HUES48 (cell line): ENCODE measurements at regions not wholly inside any gene's neighbourhood (a gene's known extent, or its start where the extent isn't known, plus 50 kb on each side); places are given as distances from the start of the nearest gene placed in this dataset.
"Not testable (repeated sequence)": the region's sequence is repeated elsewhere in the genome, so short reads cannot be mapped to it uniquely, and the experiment has no call there.

Experiments
- H3K27ac ChIP-seq: one replicate; pipeline ENCODE4 v1.7.0; 2013; ENCODE audit warnings: low read depth, low read length, inconsistent platforms
- H3K27me3 ChIP-seq: 2 replicates; pipeline ENCODE4 v1.6.1; 2013; ENCODE audit warnings: mild to moderate bottlenecking, low read length; ENCODE audit not compliant: control insufficient read depth, insufficient read depth
- H3K36me3 ChIP-seq: 2 replicates; pipeline ENCODE4 v1.6.1; 2013; ENCODE audit warnings: low read length; ENCODE audit not compliant: control insufficient read depth, insufficient read depth
- H3K4me1 ChIP-seq: 2 replicates; pipeline ENCODE4 v1.6.1; 2013; ENCODE audit warnings: mild to moderate bottlenecking, low read length; ENCODE audit not compliant: control insufficient read depth, insufficient read depth
- H3K4me3 ChIP-seq: 2 replicates; pipeline ENCODE4 v1.5.1; 2013; ENCODE audit warnings: mild to moderate bottlenecking, low read depth, low read length
- H3K9ac ChIP-seq: 2 replicates; pipeline ENCODE4 v1.6.1; 2013; ENCODE audit warnings: mild to moderate bottlenecking, low read depth, low read length, moderate library complexity
- H3K9me3 ChIP-seq: 2 replicates; pipeline ENCODE4 v1.6.1; 2013; ENCODE audit warnings: low read length; ENCODE audit not compliant: control insufficient read depth, insufficient read depth

GRCh38 chr18:68181956-68182355 lies 533.0 kb downstream of the TMX3 start:
- no peak overlapping the region for H3K27ac ChIP-seq
- no peaks in the 10 kb centered on the region; the same call in 1 of the 2 replicates for H3K4me1 ChIP-seq
- no peak overlapping the region for H3K9ac ChIP-seq
- H3K4me3 ChIP-seq: no peak overlapping the region
- no peaks in the 10 kb centered on the region for H3K9me3 ChIP-seq
- H3K27me3 ChIP-seq: no peaks in the 10 kb centered on the region
- no peaks in the 10 kb centered on the region for H3K36me3 ChIP-seq

DNA sequence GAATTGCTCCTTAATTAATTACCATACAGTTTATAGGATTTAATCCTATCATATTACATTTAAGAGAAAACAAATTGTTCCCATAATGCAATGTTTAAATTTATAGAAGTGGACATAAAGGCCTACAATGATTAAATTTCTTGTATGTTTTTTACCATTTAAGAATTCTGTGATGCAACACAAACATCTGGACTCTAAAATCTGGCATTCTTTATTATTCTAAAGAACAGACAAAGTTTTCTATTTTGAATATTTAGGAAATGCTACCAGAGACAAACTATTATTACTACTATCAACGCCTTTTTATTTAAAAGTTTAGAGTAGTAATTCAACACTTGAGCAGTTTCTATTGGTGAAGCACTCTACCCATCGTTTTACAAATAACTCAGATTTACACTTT lies 535.1 kb downstream of the TMX3 start:
- Histone ChIP-seq H3K9me3 (no peaks in the 10 kb centered on the region), H3K4me1 (no peaks in the 10 kb centered on the region; the same call in 1 of the 2 replicates), H3K27me3 (no peaks in the 10 kb centered on the region), H3K36me3 (no peaks in the 10 kb centered on the region), H3K4me3 (no peak overlapping the region), H3K9ac (no peak overlapping the region), H3K27ac (no peak overlapping the region)

DNA sequence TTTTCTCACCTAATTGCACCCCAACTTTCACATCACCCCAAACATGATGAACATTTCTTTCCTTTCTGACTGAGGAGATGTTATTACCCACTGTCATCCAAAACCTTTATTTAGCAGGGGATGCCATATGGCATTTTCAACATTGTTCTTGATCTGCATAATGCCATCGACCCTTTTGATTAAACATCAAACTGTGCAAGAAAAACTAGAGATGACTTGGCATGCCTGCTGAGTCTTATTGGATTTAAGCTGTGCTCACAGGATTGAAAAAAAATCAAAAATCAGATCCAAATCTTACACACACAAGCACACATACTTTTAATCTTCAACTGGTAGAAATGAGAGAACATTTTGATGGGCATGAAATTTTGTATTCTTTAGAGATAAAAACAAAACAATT lies 536.0 kb downstream of the TMX3 start:
- Histone ChIP-seq H3K9me3 (no peaks in the 10 kb centered on the region), H3K27me3 (no peaks in the 10 kb centered on the region), H3K4me3 (no peak overlapping the region), H3K9ac (no peak overlapping the region), H3K4me1 (no peaks in the 10 kb centered on the region; the same call in 1 of the 2 replicates), H3K27ac (no peak overlapping the region), H3K36me3 (no peaks in the 10 kb centered on the region)

- H3K36me3 ChIP-seq: no peaks in the 10 kb centered on the region
- H3K4me3 ChIP-seq: no peak overlapping the region
- H3K27me3 ChIP-seq: no peaks in the 10 kb centered on the region
- H3K27ac ChIP-seq: no peak overlapping the region
- H3K9me3 ChIP-seq: no peaks in the 10 kb centered on the region
- no peak overlapping the region for H3K9ac ChIP-seq
- no peaks in the 10 kb centered on the region; the same call in 1 of the 2 replicates for H3K4me1 ChIP-seq
These were observed 536.9 kb downstream of the TMX3 start for GRCh38 chr18:68177807-68178702.

- no peaks in the 10 kb centered on the region for H3K36me3 ChIP-seq
- H3K4me1 ChIP-seq: no peaks in the 10 kb centered on the region; the same call in none of the 2 replicates
- no peak overlapping the region for H3K9ac ChIP-seq
- H3K9me3 ChIP-seq: no peaks in the 10 kb centered on the region
- H3K27me3 ChIP-seq: no peaks in the 10 kb centered on the region
- H3K4me3 ChIP-seq: no peak overlapping the region
- no peak overlapping the region for H3K27ac ChIP-seq
These were observed 538.0 kb downstream of the TMX3 start for GRCh38 chr18:68176901-68177300.

DNA sequence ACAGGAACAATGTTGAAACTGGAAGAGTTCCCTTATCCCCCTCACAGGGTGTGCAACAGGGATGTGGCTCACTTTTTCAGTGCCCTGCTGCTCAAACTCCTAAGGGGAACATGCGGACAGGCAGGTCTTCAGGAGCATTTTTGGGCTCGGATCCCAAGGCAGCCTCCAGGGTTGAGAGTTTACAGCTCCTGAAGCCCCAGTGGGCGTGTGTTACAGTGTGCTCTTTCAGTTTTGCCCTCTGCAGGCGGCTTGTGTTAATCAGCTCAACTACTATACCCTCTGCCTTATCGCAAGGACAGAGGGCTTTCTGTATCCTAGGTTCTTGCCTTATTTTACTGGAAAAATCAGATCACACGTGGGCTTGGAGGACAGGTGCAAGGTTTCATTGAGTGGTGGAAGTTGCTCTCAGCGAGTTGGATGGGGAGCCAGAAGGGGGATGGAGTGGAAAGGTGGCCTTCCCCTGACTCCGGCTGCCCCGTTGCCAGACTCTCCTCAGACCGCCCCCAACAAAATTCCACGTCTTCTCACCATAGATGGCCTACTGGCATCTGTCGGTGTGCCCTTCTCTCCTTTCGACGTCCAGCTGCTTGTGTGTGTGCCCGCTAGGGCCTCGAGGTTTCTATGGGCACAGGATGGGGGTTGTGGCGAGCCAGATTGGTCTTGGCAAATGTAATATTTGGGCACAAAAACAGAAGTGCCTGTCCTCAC lies 541.9 kb downstream of the TMX3 start:
- Histone ChIP-seq H3K27me3 (no peaks in the 10 kb centered on the region), H3K36me3 (no peaks in the 10 kb centered on the region), H3K4me1 (no peaks in the 10 kb centered on the region; the same call in 1 of the 2 replicates), H3K9ac (no peak overlapping the region), H3K4me3 (no peak overlapping the region), H3K27ac (no peak overlapping the region), H3K9me3 (no peaks in the 10 kb centered on the region)

- Histone ChIP-seq H3K27ac (no peak overlapping the region), H3K36me3 (no peaks in the 10 kb centered on the region), H3K27me3 (no peaks in the 10 kb centered on the region), H3K9ac (no peak overlapping the region), H3K4me3 (no peak overlapping the region), H3K9me3 (no peaks in the 10 kb centered on the region), H3K4me1 (no peaks in the 10 kb centered on the region)
These were observed 550.0 kb downstream of the TMX3 start for GRCh38 chr18:68164909-68165308.

GRCh38 chr18:68153821-68154220 lies 561.1 kb downstream of the TMX3 start:
- not testable (repeated sequence) for H3K4me1 ChIP-seq, H3K27me3 ChIP-seq, H3K36me3 ChIP-seq, H3K4me3 ChIP-seq, H3K27ac ChIP-seq, H3K9me3 ChIP-seq, H3K9ac ChIP-seq

DNA sequence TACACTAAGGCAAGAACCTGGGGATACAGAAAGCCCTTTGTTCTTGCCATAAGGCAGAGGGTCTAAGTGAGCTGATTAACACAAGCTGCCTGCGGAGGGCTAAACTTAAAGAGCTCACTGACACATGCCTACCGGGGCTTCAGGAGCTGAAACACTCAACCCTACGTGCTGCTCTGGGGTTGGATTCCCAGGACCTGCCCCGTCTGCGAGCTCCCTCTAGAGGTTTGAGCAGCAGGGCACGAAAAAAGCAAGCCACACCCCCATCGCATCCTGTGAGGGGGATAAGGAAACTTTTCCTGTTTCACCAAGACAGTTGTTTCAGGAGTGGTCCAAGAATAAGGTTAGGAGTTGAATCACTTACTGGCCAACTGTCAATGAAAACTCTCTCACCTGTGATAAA lies 562.1 kb downstream of the TMX3 start:
- Histone ChIP-seq H3K36me3 (no peaks in the 10 kb centered on the region), H3K27me3 (no peaks in the 10 kb centered on the region), H3K27ac (no peak overlapping the region), H3K4me3 (no peak overlapping the region), H3K9ac (no peak overlapping the region), H3K9me3 (no peaks in the 10 kb centered on the region), H3K4me1 (peaks cover 9% of the 10 kb centered on the region; the same call in 1 of the 2 replicates)

DNA sequence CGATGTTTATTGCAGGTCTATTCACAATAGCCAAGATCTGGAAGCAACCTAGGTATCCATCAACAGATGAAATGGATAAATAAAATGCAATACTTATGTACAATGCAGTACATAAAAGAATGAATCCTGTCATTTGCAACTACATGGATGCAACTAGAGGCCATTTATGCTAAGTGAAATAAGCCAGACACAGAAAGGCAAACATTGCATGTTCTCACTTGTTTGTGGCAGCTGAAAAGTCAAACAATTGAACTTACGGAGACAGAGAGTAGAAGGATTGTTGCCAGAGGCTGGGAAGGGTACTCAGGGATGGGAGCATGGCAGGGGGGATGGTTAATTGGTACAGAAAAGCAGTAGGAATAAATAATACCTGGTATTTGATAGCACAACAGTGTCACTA lies 563.9 kb downstream of the TMX3 start:
- Histone ChIP-seq H3K27ac (no peak overlapping the region), H3K4me1 (peaks cover 11% of the 10 kb centered on the region; the same call in 1 of the 2 replicates), H3K9ac (no peak overlapping the region), H3K36me3 (no peaks in the 10 kb centered on the region), H3K4me3 (no peak overlapping the region), H3K9me3 (no peaks in the 10 kb centered on the region), H3K27me3 (no peaks in the 10 kb centered on the region)

DNA sequence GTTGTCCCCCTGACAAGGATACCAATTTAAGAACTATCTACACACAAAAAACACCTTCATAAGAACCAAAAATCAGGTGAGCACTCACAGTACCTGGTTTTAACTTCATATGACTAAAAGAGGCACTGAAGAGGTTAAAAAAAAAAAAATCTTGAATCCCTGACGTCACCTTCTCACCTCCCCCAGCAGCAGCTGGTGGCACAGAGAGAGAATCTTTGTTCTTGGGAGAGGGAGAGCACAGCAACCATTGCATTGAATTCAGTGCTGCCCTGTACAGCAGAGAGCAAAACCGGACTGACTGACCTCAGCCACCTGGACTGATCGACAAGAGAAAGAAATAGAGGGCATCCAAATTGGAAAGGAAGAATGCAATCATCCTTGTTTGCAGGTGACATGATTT lies 566.0 kb downstream of the TMX3 start:
- Histone ChIP-seq H3K4me1 (peaks cover 11% of the 10 kb centered on the region; the same call in 1 of the 2 replicates), H3K36me3 (no peaks in the 10 kb centered on the region), H3K27me3 (no peaks in the 10 kb centered on the region), H3K27ac (no peak overlapping the region), H3K9me3 (no peaks in the 10 kb centered on the region), H3K9ac (no peak overlapping the region), H3K4me3 (no peak overlapping the region)
